PFSK-1 (cell line): ENCODE measurements at regions not wholly inside any gene's neighbourhood (a gene's known extent, or its start where the extent isn't known, plus 50 kb on each side); places are given as distances from the start of the nearest gene placed in this dataset.

Experiments used
- FOXP2 ChIP-seq: optimal IDR thresholded peaks from 2 replicates; pipeline ENCODE3; 2011; ENCODE audit warnings: borderline replicate concordance, control low read depth, inconsistent platforms; ENCODE audit not compliant: insufficient read depth; ENCODE audit errors: extremely low read length, extremely low read depth
- POLR2AphosphoS5 ChIP-seq: IDR thresholded peaks from 2 replicates; pipeline ENCODE4 v1.6.1; 2012; ENCODE audit warnings: low read depth, mild to moderate bottlenecking, control low read depth, low read length, moderate library complexity
- REST ChIP-seq, 2 experiments: IDR thresholded peaks; 2 replicates each; pipeline versions ENCODE4 v1.6.1 to v1.8.0; 2011 to 2012; ENCODE audit warnings: low read depth in 2 of 2, low read length in 2 of 2, control low read depth in 1 of 2, inconsistent platforms in 1 of 2, mild to moderate bottlenecking in 1 of 2, moderate library complexity in 1 of 2; ENCODE audit not compliant: insufficient read depth in 1 of 2
- SIN3A ChIP-seq: IDR thresholded peaks from 2 replicates; pipeline ENCODE4 v1.6.1; 2012; ENCODE audit warnings: mild to moderate bottlenecking, low read length, moderate library complexity, borderline replicate concordance; ENCODE audit not compliant: insufficient read depth
- TAF1 ChIP-seq: IDR thresholded peaks from 2 replicates; pipeline ENCODE4 v1.6.1; 2012; ENCODE audit warnings: low read length, control low read depth, borderline replicate concordance; ENCODE audit not compliant: insufficient read depth

- TF ChIP-seq REST (IDR thresholded peaks at IDR 0.05; ENCODE audit: insufficient read depth in 1 of 2, low read depth in 2 of 2, low read length in 2 of 2) (no peak), SIN3A (no peak), FOXP2 (no peak), TAF1 (no peak), POLR2AphosphoS5 (no peak)
These were observed 807.9 kb downstream of the C4orf33 start for GRCh38 chr4:129903861-129904260.

GRCh38 chr4:129905256-129905655, 809.3 kb downstream of the C4orf33 start:
- TF ChIP-seq TAF1: no peak
- TF ChIP-seq POLR2AphosphoS5: no peak
- no peak for TF ChIP-seq FOXP2
- TF ChIP-seq REST (IDR thresholded peaks at IDR 0.05; ENCODE audit: insufficient read depth in 1 of 2, low read depth in 2 of 2, low read length in 2 of 2): no peak
- TF ChIP-seq SIN3A: no peak

GRCh38 chr4:129908117-129908516, 812.2 kb downstream of the C4orf33 start:
- TF ChIP-seq FOXP2 (no peak), REST (IDR thresholded peaks at IDR 0.05; ENCODE audit: insufficient read depth in 1 of 2, low read depth in 2 of 2, low read length in 2 of 2) (no peak), TAF1 (no peak), SIN3A (no peak), POLR2AphosphoS5 (no peak)

- TF ChIP-seq SIN3A (no peak), POLR2AphosphoS5 (no peak), TAF1 (no peak), REST (IDR thresholded peaks at IDR 0.05; ENCODE audit: insufficient read depth in 1 of 2, low read depth in 2 of 2, low read length in 2 of 2) (no peak), FOXP2 (no peak)
These were observed 821.0 kb downstream of the C4orf33 start for GRCh38 chr4:129916991-129917390.

GRCh38 chr4:129917651-129918050, 821.7 kb downstream of the C4orf33 start:
- no peak for TF ChIP-seq SIN3A
- no peak for TF ChIP-seq TAF1
- no peak for TF ChIP-seq POLR2AphosphoS5
- no peak for TF ChIP-seq FOXP2
- no peak for TF ChIP-seq REST (IDR thresholded peaks at IDR 0.05; ENCODE audit: insufficient read depth in 1 of 2, low read depth in 2 of 2, low read length in 2 of 2)
